Transverse colon (tissue), 3 donors: ENCODE measurements at regions not wholly inside any gene's neighbourhood (a gene's known extent, or its start where the extent isn't known, plus 50 kb on each side); places are given as distances from the start of the nearest gene placed in this dataset.

Experiments used
- EP300 ChIP-seq: sonication (generic); formaldehyde crosslinking; IDR thresholded peaks from one replicate; pipeline ENCODE4 v1.6.1; 2017; ENCODE audit warnings: antibody characterized with exemption, low read depth
- POLR2A ChIP-seq: fragments of 450-650 bp; IDR thresholded peaks from one replicate; pipeline ENCODE4 v1.6.1; 2016; ENCODE audit warnings: antibody characterized with exemption, mild to moderate bottlenecking, moderate library complexity
- TF ChIP-seq, protein P1 (sequence below), 5 experiments: fragments of 200-600 bp in 3 of 5; fragments of 450-650 bp in 2 of 5; sonication (generic) in 3 of 5; IDR thresholded peaks; 1 replicate in 2 of 5; 2 replicates in 3 of 5; pipeline ENCODE4 v1.5.1; 2016 to 2017; ENCODE audit warnings: antibody characterized with exemption in 5 of 5, inconsistent platforms in 3 of 5, mild to moderate bottlenecking in 2 of 5, moderate library complexity in 1 of 5

DNA sequence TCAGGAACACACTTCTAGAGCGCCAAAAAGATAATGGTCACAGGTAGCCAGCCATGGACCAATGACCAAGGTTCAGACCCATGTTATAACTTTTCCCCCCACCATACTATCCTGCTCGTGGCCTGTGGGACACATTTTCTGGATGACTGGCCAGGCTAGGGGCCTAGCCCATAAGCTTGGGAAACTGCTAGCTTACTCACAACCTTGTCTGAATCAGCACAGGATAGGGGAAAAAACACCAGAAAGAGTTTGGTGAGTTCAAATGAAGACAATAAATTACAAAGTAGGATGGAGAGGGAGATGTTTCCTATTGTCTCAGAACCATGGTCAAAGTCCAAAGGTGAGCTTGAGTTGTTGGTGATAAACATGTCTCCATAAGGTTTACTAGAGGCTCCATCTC is 156.3 kb upstream of the CCDC68 start:
- TF ChIP-seq, protein P1, sequence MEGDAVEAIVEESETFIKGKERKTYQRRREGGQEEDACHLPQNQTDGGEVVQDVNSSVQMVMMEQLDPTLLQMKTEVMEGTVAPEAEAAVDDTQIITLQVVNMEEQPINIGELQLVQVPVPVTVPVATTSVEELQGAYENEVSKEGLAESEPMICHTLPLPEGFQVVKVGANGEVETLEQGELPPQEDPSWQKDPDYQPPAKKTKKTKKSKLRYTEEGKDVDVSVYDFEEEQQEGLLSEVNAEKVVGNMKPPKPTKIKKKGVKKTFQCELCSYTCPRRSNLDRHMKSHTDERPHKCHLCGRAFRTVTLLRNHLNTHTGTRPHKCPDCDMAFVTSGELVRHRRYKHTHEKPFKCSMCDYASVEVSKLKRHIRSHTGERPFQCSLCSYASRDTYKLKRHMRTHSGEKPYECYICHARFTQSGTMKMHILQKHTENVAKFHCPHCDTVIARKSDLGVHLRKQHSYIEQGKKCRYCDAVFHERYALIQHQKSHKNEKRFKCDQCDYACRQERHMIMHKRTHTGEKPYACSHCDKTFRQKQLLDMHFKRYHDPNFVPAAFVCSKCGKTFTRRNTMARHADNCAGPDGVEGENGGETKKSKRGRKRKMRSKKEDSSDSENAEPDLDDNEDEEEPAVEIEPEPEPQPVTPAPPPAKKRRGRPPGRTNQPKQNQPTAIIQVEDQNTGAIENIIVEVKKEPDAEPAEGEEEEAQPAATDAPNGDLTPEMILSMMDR (IDR thresholded peaks at IDR 0.05) = no peak
- TF ChIP-seq EP300 = no peak
- no peak for TF ChIP-seq POLR2A
